ENCODE measurements at regions not wholly inside any gene's neighbourhood (a gene's known extent, or its start where the extent isn't known, plus 50 kb on each side); places are given as distances from the start of the nearest gene placed in this dataset.

DNA sequence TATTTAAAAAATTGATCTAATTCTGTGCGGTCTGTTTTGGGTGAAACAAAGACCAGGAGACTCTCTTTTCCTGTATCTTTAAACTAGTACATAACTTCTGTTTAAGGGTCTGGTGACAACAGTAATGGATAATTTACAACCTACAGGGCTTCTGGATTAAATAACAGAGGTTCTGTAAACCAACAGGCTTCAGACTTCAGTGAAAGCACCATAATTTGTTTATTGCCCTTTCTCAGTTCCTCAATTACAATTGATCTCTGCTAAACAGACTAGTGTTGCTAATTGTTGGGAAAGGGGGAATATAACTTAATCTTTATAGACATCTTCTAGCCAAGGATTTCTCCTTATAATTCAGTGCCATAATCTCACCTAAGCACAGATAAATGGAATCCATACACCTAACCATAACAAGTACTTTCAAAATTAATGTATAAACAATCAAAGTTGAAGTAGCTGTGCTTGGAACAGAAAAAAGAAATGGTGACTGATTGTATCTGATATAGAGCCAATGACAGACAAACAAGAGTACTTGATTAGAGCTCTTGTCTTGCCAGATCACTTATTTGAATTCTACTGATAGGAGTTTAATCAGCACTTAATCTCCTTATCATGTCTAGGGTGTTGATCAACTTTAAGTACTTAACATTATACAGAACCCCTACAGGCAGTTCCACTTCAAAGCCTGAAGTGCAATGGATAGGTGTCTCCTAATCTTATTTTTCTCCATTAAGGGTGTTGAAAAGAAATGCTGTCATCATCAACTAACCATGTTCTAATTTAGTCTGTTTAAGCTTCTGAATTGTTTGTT lies 536.0 kb downstream of the NR2F1-AS1 start:
- H3K27ac ChIP-seq: no peak overlapping the region
- TF ChIP-seq, protein P1, sequence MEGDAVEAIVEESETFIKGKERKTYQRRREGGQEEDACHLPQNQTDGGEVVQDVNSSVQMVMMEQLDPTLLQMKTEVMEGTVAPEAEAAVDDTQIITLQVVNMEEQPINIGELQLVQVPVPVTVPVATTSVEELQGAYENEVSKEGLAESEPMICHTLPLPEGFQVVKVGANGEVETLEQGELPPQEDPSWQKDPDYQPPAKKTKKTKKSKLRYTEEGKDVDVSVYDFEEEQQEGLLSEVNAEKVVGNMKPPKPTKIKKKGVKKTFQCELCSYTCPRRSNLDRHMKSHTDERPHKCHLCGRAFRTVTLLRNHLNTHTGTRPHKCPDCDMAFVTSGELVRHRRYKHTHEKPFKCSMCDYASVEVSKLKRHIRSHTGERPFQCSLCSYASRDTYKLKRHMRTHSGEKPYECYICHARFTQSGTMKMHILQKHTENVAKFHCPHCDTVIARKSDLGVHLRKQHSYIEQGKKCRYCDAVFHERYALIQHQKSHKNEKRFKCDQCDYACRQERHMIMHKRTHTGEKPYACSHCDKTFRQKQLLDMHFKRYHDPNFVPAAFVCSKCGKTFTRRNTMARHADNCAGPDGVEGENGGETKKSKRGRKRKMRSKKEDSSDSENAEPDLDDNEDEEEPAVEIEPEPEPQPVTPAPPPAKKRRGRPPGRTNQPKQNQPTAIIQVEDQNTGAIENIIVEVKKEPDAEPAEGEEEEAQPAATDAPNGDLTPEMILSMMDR (conservative IDR thresholded peaks at IDR 0.05): no peak

DNA sequence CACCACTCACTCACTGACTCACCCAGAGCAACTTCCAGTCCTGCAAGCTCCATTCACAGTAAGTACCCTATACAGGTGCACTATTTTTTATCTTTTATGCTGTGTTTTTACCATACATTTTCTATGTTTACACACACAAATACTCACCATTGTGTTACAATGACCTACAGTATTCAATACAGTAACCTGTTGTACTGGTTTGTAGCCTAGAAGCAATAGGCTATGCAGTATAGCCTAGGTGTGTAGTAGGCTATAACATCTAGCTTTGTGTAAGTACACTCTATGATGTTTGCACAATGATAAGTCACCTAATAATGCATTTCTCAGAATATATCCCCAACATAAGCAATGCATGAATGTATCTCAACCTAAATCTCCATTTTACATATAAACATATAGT lies 541.1 kb downstream of the NR2F1-AS1 start:
- TF ChIP-seq, protein P1 (conservative IDR thresholded peaks at IDR 0.05): no peak
- H3K27ac ChIP-seq: no peak overlapping the region

DNA sequence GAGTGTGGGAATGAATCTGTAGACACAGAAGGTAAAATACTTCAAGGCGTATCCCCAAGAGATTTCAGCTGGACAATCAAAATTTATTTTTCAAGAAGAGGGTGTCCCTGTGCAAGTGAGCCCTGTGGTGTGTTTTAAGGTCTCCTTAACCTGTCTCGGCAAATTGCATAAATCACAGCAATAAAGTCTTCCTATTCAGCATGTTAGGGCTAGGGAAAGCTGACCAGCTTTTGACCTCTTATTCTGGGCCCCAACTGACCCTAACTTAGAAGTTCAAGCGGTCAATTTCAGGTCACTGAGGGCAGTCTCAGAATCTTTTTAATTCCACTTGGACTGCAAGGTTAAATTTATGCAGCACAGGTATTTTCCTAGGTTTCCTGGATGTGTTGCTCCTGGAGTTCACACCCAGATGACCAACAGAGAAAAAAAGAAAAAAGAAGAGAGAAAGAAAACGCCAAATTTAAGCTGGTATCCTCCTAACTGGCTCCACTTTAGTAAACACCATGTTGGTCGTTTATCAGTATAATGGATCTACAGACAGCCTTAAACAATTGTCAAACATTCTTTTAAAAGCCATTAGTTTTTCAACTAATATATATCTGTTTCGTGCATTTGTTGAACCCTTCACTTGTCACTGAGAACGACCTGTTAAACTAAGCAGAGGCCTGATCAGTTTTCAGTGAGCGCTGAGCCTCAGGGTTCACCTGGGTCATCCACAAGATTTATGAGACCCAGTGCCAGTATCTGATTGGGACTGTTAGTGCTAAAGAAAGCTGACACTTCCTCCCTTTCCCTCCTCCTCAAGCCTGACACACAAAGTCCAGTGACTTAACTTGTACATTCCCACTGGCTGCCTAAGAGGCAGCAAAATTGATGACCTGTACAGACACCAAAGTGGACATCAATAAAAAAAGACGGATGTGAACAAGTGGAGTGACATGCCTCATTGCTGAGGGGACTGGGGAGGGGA lies 546.1 kb downstream of the NR2F1-AS1 start:
- TF ChIP-seq, protein P1 (conservative IDR thresholded peaks at IDR 0.05): no peak
- H3K27ac ChIP-seq: no peak overlapping the region

DNA sequence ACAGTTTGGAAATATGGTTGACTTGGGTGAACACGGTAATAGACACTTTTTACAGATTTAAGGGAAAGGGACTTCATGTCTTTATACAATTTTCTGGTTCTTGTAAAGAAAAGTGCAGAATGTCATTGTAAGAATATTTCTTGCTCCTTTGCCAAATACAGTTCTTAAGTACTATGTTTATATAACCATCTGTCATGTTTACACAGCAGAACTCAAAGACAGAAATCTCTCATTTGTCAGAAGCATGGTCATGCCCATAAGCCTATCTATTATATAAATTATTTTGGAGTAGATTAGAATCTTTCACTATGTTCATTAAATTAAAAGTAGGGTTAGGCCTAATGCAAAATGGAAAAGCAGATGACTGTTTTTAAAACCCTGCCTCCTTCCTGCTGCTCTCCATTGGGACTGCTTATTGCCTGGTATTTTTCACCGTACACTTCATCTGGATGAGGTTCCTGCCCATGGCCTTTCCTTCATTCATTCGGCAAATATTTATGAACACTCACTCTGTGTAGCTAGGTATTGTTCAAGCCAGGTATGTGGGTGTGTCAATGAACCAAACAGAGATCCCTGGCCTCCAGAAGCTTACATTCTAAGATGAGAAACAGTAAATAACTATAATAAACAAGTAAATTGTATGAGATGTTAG lies 558.1 kb downstream of the NR2F1-AS1 start:
- peak overlapping the region; percentile 34 for H3K27ac ChIP-seq
- TF ChIP-seq, protein P1 (conservative IDR thresholded peaks at IDR 0.05): no peak

DNA sequence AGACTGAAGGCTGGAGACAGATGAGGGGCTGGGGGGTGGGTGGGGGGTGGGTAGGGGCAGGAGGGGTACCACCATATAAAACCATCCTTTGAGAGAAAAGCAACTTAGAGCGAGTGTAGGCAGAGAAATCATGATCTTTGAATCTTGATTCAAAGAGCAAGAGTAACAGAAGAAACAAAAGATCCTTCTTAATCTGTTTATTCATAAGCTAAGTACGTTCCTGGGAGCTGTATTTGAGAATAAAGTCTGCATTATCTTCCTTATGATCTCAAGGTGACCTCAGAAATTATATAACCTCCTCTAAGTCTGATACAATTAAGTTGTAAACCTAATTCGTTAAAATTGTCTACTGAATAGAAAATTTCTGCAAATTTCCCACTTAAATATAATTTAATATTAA lies 558.8 kb downstream of the NR2F1-AS1 start:
- H3K27ac ChIP-seq: peak overlapping the region; percentile 34
- TF ChIP-seq, protein P1 (conservative IDR thresholded peaks at IDR 0.05): no peak

DNA sequence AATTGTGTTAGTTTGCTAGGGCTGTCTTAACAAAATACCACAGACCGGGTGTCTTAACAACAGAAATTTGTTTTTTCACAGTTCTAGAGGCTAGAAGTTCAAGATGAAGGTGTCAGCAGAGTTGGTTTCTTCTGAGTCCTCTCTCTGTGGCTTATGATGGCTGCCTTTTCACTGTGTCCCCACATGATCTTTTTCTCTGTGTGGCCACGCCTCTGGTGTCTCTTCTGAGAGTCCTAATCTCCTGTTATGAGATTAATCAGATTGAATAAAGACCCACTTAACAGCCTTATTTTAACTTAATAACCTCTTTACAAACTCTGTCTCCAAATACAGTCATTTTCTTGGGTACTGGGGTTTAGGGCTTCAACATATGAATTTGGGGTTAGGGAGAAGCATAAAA lies 561.1 kb downstream of the NR2F1-AS1 start:
- no peak overlapping the region for H3K27ac ChIP-seq
- TF ChIP-seq, protein P1 (conservative IDR thresholded peaks at IDR 0.05): no peak

DNA sequence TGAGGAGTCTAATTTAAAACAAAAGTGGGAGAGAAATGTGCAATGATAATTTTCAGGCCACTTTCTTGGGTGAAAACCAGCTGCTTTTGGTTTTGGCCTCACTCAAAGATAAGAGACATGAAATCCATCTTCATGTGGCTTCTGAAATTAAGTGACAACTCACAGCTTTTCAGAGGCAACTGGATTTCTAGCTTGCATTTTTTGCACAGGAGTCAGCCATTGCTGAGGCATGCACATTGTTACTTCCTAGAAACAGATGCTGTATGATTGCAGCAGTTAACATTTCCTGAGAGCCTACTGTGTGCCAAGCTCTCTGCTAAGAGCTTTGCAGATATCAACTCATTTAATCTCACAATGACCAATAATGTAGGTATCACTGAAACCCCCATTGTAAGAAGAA lies 562.6 kb downstream of the NR2F1-AS1 start:
- TF ChIP-seq, protein P1 (conservative IDR thresholded peaks at IDR 0.05): no peak
- no peak overlapping the region for H3K27ac ChIP-seq
